Fibroblast of skin of right biceps (primary cell): ENCODE measurements at regions not wholly inside any gene's neighbourhood (a gene's known extent, or its start where the extent isn't known, plus 50 kb on each side); places are given as distances from the start of the nearest gene placed in this dataset.

Source experiments
- DNase-seq: peaks from one replicate; pipeline ENCODE4 v3.0.0-alpha.2; 2013

DNA sequence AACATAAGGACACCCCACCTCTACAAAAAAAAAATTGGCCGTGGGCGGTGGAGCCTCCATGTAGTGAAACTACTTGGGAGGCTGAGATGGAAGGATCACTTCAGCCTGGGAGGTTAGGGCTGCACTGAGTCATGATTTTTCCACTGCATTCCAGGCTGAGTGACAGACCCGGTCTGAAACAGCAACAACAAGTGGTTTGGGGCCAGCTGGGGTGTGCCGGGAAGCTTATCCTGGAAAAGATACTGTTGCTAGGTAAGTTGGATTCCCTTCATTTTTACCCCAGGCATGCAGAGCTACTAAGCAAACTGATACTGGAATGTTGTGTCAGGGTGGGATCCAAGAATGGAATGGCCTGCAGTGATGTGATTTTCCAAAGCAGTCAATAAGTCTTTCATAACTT is 57.0 kb downstream of the XAGE2 start:
- DNase-seq, result peak; percentile 69

DNA sequence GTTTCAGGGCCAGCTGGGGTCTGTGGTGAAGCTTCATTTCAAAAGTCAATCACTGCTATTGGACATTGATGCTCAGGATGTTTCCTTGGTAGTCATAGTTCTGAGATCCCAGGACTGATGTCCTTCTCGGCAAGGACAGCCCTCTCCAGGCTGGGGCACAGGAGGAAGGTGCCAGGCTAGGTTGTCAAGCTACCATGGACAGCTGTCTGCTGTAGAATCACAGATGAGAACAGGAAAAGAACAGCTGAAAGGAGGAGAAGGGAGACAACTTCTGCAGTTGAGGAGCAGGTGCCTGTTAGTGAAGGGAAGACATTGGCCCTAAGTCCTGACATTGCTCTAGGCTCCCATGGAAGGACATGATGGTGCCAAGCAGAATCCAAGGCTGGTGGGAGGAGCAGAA is 58.0 kb downstream of the XAGE2 start:
- no peak for DNase-seq

DNA sequence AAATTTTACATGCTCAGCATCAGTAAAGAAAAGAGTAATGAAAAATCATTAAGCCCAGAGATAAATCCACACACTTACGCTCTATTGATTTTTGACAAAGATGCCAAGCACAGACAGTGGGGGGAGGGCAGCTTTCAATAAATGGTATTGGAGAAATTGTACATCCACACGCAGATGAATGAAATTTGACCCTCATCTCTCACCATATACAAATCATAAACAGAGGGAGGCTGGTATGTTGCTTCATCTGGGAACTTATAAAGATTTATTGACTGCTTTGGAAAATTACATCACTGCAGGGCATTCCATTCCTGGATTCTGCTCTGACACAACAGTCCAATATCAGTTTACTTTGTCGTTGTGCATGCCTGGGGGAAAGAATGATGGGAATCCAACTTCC is 58.4 kb upstream of the XAGE1A start:
- peak; percentile 0 for DNase-seq
